Stimulated activated CD8-positive, alpha-beta memory T cell treated with anti-CD3 and anti-CD28 coated beads, Interleukin-7, amount 100 ng/mL, for 4 hours (primary cell): ENCODE measurements at regions not wholly inside any gene's neighbourhood (a gene's known extent, or its start where the extent isn't known, plus 50 kb on each side); places are given as distances from the start of the nearest gene placed in this dataset.
"Not testable (repeated sequence)": the region's sequence is repeated elsewhere in the genome, so short reads cannot be mapped to it uniquely, and the experiment has no call there.

Experiments
- DNase-seq, 2 donors: peaks; one replicate each; pipeline ENCODE4 v3.0.0-alpha.2; 2020; ENCODE audit warnings: low read depth in 2 of 2

- DNase-seq: no peak
These were observed 343.0 kb downstream of the TCERG1L start for GRCh38 chr10:130968511-130968910.

- no peak for DNase-seq
These were observed 342.6 kb downstream of the TCERG1L start for GRCh38 chr10:130968964-130969363.

- DNase-seq: no peak
These were observed 341.8 kb downstream of the TCERG1L start for GRCh38 chr10:130969700-130970099.

- no peak for DNase-seq
These were observed 341.0 kb downstream of the TCERG1L start for GRCh38 chr10:130970341-130971122.

GRCh38 chr10:130971123-130971435 is 340.4 kb downstream of the TCERG1L start:
- no peak for DNase-seq

GRCh38 chr10:130973127-130973839 is 338.2 kb downstream of the TCERG1L start:
- DNase-seq: no peak

- DNase-seq: no peak
These were observed 337.4 kb downstream of the TCERG1L start for GRCh38 chr10:130974166-130974565.

GRCh38 chr10:130975351-130975750 is 336.2 kb downstream of the TCERG1L start:
- DNase-seq: not testable (repeated sequence)

GRCh38 chr10:130982802-130983201 is 328.7 kb downstream of the TCERG1L start:
- DNase-seq: no peak

GRCh38 chr10:130983749-130984148 is 327.8 kb downstream of the TCERG1L start:
- no peak for DNase-seq

- DNase-seq: no peak
These were observed 326.8 kb downstream of the TCERG1L start for GRCh38 chr10:130984686-130985085.

- DNase-seq: no peak
These were observed 326.3 kb downstream of the TCERG1L start for GRCh38 chr10:130985158-130985753.

- no peak for DNase-seq
These were observed 324.7 kb downstream of the TCERG1L start for GRCh38 chr10:130986846-130987245.

GRCh38 chr10:130987401-130987800 is 324.1 kb downstream of the TCERG1L start:
- DNase-seq: no peak

GRCh38 chr10:130989670-130990232 is 321.8 kb downstream of the TCERG1L start:
- DNase-seq: no peak

- DNase-seq: no peak
These were observed 321.0 kb downstream of the TCERG1L start for GRCh38 chr10:130990486-130990885.

- no peak for DNase-seq
These were observed 318.6 kb downstream of the TCERG1L start for GRCh38 chr10:130992802-130993523.

- DNase-seq: no peak
These were observed 317.9 kb downstream of the TCERG1L start for GRCh38 chr10:130993612-130994011.

GRCh38 chr10:130994191-130994590 is 317.3 kb downstream of the TCERG1L start:
- no peak for DNase-seq

GRCh38 chr10:130994845-130995244 is 316.7 kb downstream of the TCERG1L start:
- DNase-seq: no peak

GRCh38 chr10:130997267-130998045 is 314.1 kb downstream of the TCERG1L start:
- DNase-seq: no peak
